Activated T-helper 1 cell treated with anti-CD3 and anti-CD28 coated beads, Interleukin-12 subunit alpha, Interleukin-12 subunit beta, Interleukin-2, Interleukin-4 antibody, amounts not matched to agents 30 ng/mL and 10 ng/mL and 1 ng/mL, durations not matched to agents 14 hours and 24 hours and 36 hours (primary cell): ENCODE measurements at regions not wholly inside any gene's neighbourhood (a gene's known extent, or its start where the extent isn't known, plus 50 kb on each side); places are given as distances from the start of the nearest gene placed in this dataset.

ENCODE experiments used
- DNase-seq: peaks from one replicate; pipeline ENCODE4 v3.0.0; 2021; ENCODE audit warnings: low spot score
- H3K27ac Mint-ChIP-seq: one replicate; pipeline ENCODE4 v1.8.0; 2021; ENCODE audit warnings: mild to moderate bottlenecking, mixed read lengths
- H3K27me3 Mint-ChIP-seq: one replicate; pipeline ENCODE4 v1.8.0; 2022; ENCODE audit warnings: mild to moderate bottlenecking, moderate library complexity, mixed read lengths; ENCODE audit not compliant: insufficient read depth
- H3K36me3 Mint-ChIP-seq: one replicate; pipeline ENCODE4 v1.8.0; 2021; ENCODE audit warnings: low read depth, mixed read lengths
- H3K4me1 Mint-ChIP-seq: one replicate; pipeline ENCODE4 v1.8.0; 2021; ENCODE audit warnings: low read depth, mixed read lengths
- H3K4me3 Mint-ChIP-seq: one replicate; pipeline ENCODE4 v1.8.0; 2021; ENCODE audit warnings: mild to moderate bottlenecking, moderate library complexity, mixed read lengths
- H3K9me3 Mint-ChIP-seq: one replicate; pipeline ENCODE4 v1.8.0; 2021; ENCODE audit warnings: mixed read lengths
- intact Hi-C: fragments of 100-400 bp; cut with micrococcal nuclease; formaldehyde crosslinking; loops from one replicate; pipeline ENCODE4 v1.15.1; 2024

- intact Hi-C loops = no loop called here
- H3K4me1 Mint-ChIP-seq = peaks cover 14% of the 10 kb centered on the region
- H3K9me3 Mint-ChIP-seq = no peaks in the 10 kb centered on the region
- DNase-seq = no peak
- no peak overlapping the region for H3K4me3 Mint-ChIP-seq
- no peak overlapping the region for H3K27ac Mint-ChIP-seq
- no peaks in the 10 kb centered on the region for H3K36me3 Mint-ChIP-seq
- peaks cover 15% of the 10 kb centered on the region for H3K27me3 Mint-ChIP-seq
Observed at GRCh38 chr15:69804786-69805185, 292.9 kb downstream of the TLE3 start.

- intact Hi-C loops = no loop called here
Observed at GRCh38 chr15:69805248-69805953, 292.3 kb downstream of the TLE3 start.

DNA sequence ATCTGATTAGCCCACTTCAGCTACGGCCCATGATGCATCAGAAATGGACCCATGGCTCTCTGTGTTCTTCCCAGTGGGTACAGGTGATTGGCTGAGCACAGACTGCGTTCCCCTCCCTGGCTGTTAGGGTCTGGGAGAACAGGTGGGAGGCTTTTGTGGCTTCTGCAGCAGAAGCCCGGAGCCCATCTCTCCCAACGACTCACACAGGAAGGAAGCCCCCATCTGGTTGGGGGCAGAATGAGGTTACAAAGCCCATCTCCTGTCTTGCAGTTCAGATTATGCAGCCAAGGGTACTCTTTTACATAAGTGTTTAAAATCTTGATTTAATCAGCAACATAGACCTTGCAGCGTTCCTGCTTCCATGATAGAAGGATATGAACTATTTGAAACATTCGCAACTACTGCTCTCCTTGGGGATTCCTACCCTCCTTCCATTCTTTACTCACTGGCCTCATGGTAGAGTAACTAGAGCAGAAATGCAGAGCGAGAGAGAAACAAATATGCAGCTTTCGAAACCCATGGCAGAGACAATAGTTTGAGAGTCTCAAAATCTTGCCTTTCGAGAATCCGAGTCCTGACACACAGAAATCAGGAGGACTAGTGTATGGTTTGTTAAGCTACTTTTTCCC lies 291.3 kb downstream of the TLE3 start:
- no peak for DNase-seq
- Mint-ChIP-seq H3K27ac (no peak overlapping the region), H3K27me3 (peaks cover 18% of the 10 kb centered on the region), H3K4me1 (peaks cover 14% of the 10 kb centered on the region), H3K36me3 (no peaks in the 10 kb centered on the region), H3K4me3 (no peak overlapping the region), H3K9me3 (no peaks in the 10 kb centered on the region)
- intact Hi-C loops = no loop called here

More at GRCh38 chr15:69805248-69805953, 292.3 kb downstream of the TLE3 start:
- peaks cover 15% of the 10 kb centered on the region for H3K27me3 Mint-ChIP-seq
- H3K4me3 Mint-ChIP-seq = no peak overlapping the region
- peaks cover 14% of the 10 kb centered on the region for H3K4me1 Mint-ChIP-seq
- H3K9me3 Mint-ChIP-seq = no peaks in the 10 kb centered on the region
- DNase-seq = no peak
- no peak overlapping the region for H3K27ac Mint-ChIP-seq
- H3K36me3 Mint-ChIP-seq = no peaks in the 10 kb centered on the region

- intact Hi-C loops = no loop called here
- H3K4me3 Mint-ChIP-seq = no peak overlapping the region
- no peak for DNase-seq
- peaks cover 16% of the 10 kb centered on the region for H3K27me3 Mint-ChIP-seq
- no peaks in the 10 kb centered on the region for H3K9me3 Mint-ChIP-seq
- no peak overlapping the region for H3K27ac Mint-ChIP-seq
- H3K36me3 Mint-ChIP-seq = no peaks in the 10 kb centered on the region
- peaks cover 14% of the 10 kb centered on the region for H3K4me1 Mint-ChIP-seq
Observed at GRCh38 chr15:69807721-69808120, 290.0 kb downstream of the TLE3 start.

GRCh38 chr15:69808756-69809155 lies 289.0 kb downstream of the TLE3 start:
- Mint-ChIP-seq H3K36me3 (no peaks in the 10 kb centered on the region), H3K9me3 (no peaks in the 10 kb centered on the region), H3K4me1 (peaks cover 14% of the 10 kb centered on the region), H3K27me3 (peaks cover 16% of the 10 kb centered on the region), H3K27ac (no peak overlapping the region), H3K4me3 (no peak overlapping the region)
- intact Hi-C loops = no loop called here
- no peak for DNase-seq

- Mint-ChIP-seq H3K27me3 (peaks cover 16% of the 10 kb centered on the region), H3K27ac (no peak overlapping the region), H3K9me3 (no peaks in the 10 kb centered on the region), H3K36me3 (no peaks in the 10 kb centered on the region), H3K4me1 (peaks cover 14% of the 10 kb centered on the region), H3K4me3 (no peak overlapping the region)
- DNase-seq = no peak
- intact Hi-C loops = no loop called here
Observed at GRCh38 chr15:69809421-69809820, 288.3 kb downstream of the TLE3 start.

DNA sequence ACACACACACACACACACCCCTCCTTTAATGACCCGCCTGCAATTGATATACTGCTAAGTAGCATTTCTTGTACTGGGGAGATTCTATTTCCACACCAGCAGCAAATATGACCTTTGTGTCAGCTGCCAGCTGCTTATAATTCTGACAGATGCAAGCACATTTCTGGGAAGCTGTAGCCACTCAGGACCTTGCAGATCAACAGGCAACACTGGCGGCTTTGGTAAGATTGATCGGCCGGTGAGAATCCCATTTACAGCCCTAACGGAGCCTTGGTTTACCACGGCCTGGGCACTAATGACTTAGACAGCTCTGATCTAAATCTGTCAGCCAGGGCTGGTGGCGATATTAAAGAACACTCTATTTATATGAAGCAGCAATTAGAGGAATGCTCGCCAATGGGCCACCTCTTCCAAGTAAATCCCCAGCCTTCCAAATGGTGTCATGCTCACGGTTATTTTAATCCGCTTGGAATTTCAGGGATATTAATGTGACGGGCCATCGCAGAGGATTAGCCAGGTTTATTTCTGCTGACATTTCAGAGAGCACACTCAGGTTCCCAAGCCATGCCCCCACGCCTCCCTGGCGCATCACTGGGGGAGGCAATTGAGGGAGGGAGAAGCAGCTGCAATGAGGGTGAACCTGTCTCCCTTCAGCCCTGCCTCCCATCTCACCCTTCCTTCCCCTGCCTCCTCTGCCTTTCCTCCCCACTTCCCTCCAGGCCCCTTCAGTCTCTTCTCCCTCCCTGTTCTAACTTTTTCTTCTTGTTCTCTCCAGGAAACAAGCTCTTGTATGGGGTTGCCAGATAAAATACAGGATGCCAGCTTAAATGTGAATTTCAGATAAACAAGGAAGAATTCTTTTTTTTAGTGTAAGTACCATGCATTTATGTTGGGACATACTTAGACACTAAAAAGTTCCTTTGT lies 287.0 kb downstream of the TLE3 start:
- H3K36me3 Mint-ChIP-seq = no peaks in the 10 kb centered on the region
- H3K27ac Mint-ChIP-seq = no peak overlapping the region
- peaks cover 14% of the 10 kb centered on the region for H3K4me1 Mint-ChIP-seq
- H3K27me3 Mint-ChIP-seq = peaks cover 15% of the 10 kb centered on the region
- no peak overlapping the region for H3K4me3 Mint-ChIP-seq
- intact Hi-C loops = no loop called here
- H3K9me3 Mint-ChIP-seq = no peaks in the 10 kb centered on the region
- no peak for DNase-seq

- intact Hi-C loops = no loop called here
- Mint-ChIP-seq H3K36me3 (peaks cover 1% of the 10 kb centered on the region), H3K27ac (no peak overlapping the region), H3K9me3 (no peaks in the 10 kb centered on the region), H3K27me3 (peaks cover 16% of the 10 kb centered on the region), H3K4me1 (peaks cover 3% of the 10 kb centered on the region), H3K4me3 (no peak overlapping the region)
- DNase-seq = no peak
Observed at GRCh38 chr15:69812861-69813261, 284.9 kb downstream of the TLE3 start.

- no peak overlapping the region for H3K4me3 Mint-ChIP-seq
- no peak for DNase-seq
- peaks cover 1% of the 10 kb centered on the region for H3K36me3 Mint-ChIP-seq
- H3K9me3 Mint-ChIP-seq = no peaks in the 10 kb centered on the region
- H3K4me1 Mint-ChIP-seq = no peaks in the 10 kb centered on the region
- intact Hi-C loops = no loop called here
- no peak overlapping the region for H3K27ac Mint-ChIP-seq
- peaks cover 12% of the 10 kb centered on the region for H3K27me3 Mint-ChIP-seq
Observed at GRCh38 chr15:69813881-69814280, 283.8 kb downstream of the TLE3 start.

GRCh38 chr15:69814932-69815331 lies 282.8 kb downstream of the TLE3 start:
- H3K36me3 Mint-ChIP-seq = peaks cover 1% of the 10 kb centered on the region
- DNase-seq = no peak
- H3K27ac Mint-ChIP-seq = no peak overlapping the region
- peaks cover 12% of the 10 kb centered on the region for H3K27me3 Mint-ChIP-seq
- intact Hi-C loops = no loop called here
- no peaks in the 10 kb centered on the region for H3K9me3 Mint-ChIP-seq
- no peak overlapping the region for H3K4me3 Mint-ChIP-seq
- no peaks in the 10 kb centered on the region for H3K4me1 Mint-ChIP-seq

- Mint-ChIP-seq H3K4me1 (no peaks in the 10 kb centered on the region), H3K27ac (no peak overlapping the region), H3K27me3 (peaks cover 12% of the 10 kb centered on the region), H3K9me3 (no peaks in the 10 kb centered on the region), H3K4me3 (no peak overlapping the region), H3K36me3 (peaks cover 1% of the 10 kb centered on the region)
- intact Hi-C loops = no loop called here
- DNase-seq = no peak
Observed at GRCh38 chr15:69815793-69816192, 281.9 kb downstream of the TLE3 start.

DNA sequence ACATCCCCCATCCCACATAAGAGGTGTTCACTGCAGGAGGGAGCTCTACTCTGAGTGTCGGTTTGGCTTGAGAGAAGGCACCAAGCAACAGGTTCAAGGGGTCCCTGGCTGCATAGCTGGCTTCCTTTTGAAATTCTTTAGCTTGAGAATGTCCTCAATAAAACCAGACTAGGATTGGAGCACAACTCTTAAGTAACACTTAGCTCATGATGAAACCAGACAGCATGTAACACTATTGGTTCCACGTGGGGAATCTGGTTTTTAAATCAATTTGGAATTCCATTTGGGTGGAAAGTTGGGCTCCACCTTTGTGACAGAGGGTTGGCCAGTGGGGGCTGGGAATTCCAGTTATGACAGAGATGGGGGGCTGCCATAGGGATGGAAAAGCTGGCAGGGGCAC lies 281.2 kb downstream of the TLE3 start:
- intact Hi-C loops = no loop called here

GRCh38 chr15:69818529-69818928 lies 279.2 kb downstream of the TLE3 start:
- H3K27ac Mint-ChIP-seq = no peak overlapping the region
- H3K9me3 Mint-ChIP-seq = no peaks in the 10 kb centered on the region
- no peaks in the 10 kb centered on the region for H3K4me1 Mint-ChIP-seq
- intact Hi-C loops = no loop called here
- DNase-seq = no peak
- no peak overlapping the region for H3K4me3 Mint-ChIP-seq
- peaks cover 15% of the 10 kb centered on the region for H3K27me3 Mint-ChIP-seq
- H3K36me3 Mint-ChIP-seq = peaks cover 1% of the 10 kb centered on the region

More for the DNA sequence above, 281.2 kb downstream of the TLE3 start:
- H3K27ac Mint-ChIP-seq = no peak overlapping the region
- H3K27me3 Mint-ChIP-seq = peaks cover 9% of the 10 kb centered on the region
- no peak overlapping the region for H3K4me3 Mint-ChIP-seq
- no peaks in the 10 kb centered on the region for H3K4me1 Mint-ChIP-seq
- H3K36me3 Mint-ChIP-seq = peaks cover 1% of the 10 kb centered on the region
- H3K9me3 Mint-ChIP-seq = no peaks in the 10 kb centered on the region
- DNase-seq = no peak
